Keratinocyte (primary cell): ENCODE measurements at regions not wholly inside any gene's neighbourhood (a gene's known extent, or its start where the extent isn't known, plus 50 kb on each side); places are given as distances from the start of the nearest gene placed in this dataset.

ENCODE experiments used
- DNase-seq: peaks from one replicate; pipeline ENCODE4 v3.0.0-alpha.2; 2011; ENCODE audit warnings: low read depth, missing footprints, low spot score
- FAIRE-seq: peaks from 2 replicates; lab custom pipeline; 2011; peaks lifted over from hg19 to GRCh38; lab: Jason Lieb, UNC
- H2AFZ ChIP-seq: 2 replicates; pipeline ENCODE4 v1.6.0; 2012; ENCODE audit warnings: low read length, control low read depth, inconsistent platforms; ENCODE audit not compliant: control insufficient read depth
- H3K27ac ChIP-seq: 2 replicates; pipeline ENCODE4 v1.5.1; 2011; ENCODE audit warnings: low read length; ENCODE audit not compliant: control insufficient read depth, insufficient read depth
- H3K27me3 ChIP-seq: 3 replicates; pipeline ENCODE4 v1.6.0; 2011; ENCODE audit warnings: low read length; ENCODE audit not compliant: control insufficient read depth, insufficient read depth; ENCODE audit errors: extremely low read depth
- H3K36me3 ChIP-seq, 2 experiments: 2 replicates in 1 of 2; 3 replicates in 1 of 2; pipeline ENCODE4 v1.5.1; 2011; ENCODE audit warnings: low read length in 2 of 2, mild to moderate bottlenecking in 1 of 2; ENCODE audit not compliant: control insufficient read depth in 2 of 2, insufficient read depth in 2 of 2; ENCODE audit errors: extremely low read depth in 1 of 2
- H3K4me1 ChIP-seq: 3 replicates; pipeline ENCODE4 v1.5.1; 2011; ENCODE audit warnings: low read length; ENCODE audit not compliant: control insufficient read depth, insufficient read depth; ENCODE audit errors: extremely low read depth
- H3K4me2 ChIP-seq: 3 replicates; pipeline ENCODE4 v1.6.0; 2011; ENCODE audit warnings: low read depth, low read length; ENCODE audit not compliant: control insufficient read depth, insufficient read depth; ENCODE audit errors: extremely low read depth
- H3K4me3 ChIP-seq, 3 experiments: fragments of 200-600 bp in 1 of 3; sonication (generic) in 1 of 3; 2 replicates in 2 of 3; 3 replicates in 1 of 3; pipeline ENCODE4 v1.5.1; 2011 to 2016; ENCODE audit warnings: low read length in 3 of 3, mild to moderate bottlenecking in 3 of 3, control low read depth in 2 of 3, inconsistent platforms in 1 of 3, low read depth in 1 of 3, mixed read lengths in 1 of 3, mixed run types in 1 of 3, moderate library complexity in 1 of 3; ENCODE audit not compliant: control insufficient read depth in 2 of 3, insufficient read depth in 2 of 3; ENCODE audit errors: extremely low read depth in 1 of 3
- H3K79me2 ChIP-seq: 2 replicates; pipeline ENCODE4 v1.6.0; 2012; ENCODE audit warnings: low read length; ENCODE audit not compliant: control insufficient read depth, insufficient read depth
- H3K9ac ChIP-seq: 3 replicates; pipeline ENCODE4 v1.6.0; 2011; ENCODE audit warnings: low read length; ENCODE audit not compliant: control insufficient read depth, insufficient read depth; ENCODE audit errors: extremely low read depth
- H3K9me1 ChIP-seq: 3 replicates; pipeline ENCODE4 v1.6.0; 2011; ENCODE audit warnings: low read length; ENCODE audit not compliant: control insufficient read depth, insufficient read depth; ENCODE audit errors: extremely low read depth
- H3K9me3 ChIP-seq: 2 replicates; pipeline ENCODE4 v1.5.1; 2012; ENCODE audit warnings: low read depth, low read length; ENCODE audit not compliant: control insufficient read depth
- H4K20me1 ChIP-seq: 3 replicates; pipeline ENCODE4 v1.6.0; 2011; ENCODE audit warnings: low read length; ENCODE audit not compliant: control insufficient read depth, insufficient read depth; ENCODE audit errors: extremely low read depth
- CTCF ChIP-seq, 3 experiments: IDR thresholded peaks in 1 of 3; conservative IDR thresholded peaks in 1 of 3; optimal IDR thresholded peaks in 1 of 3; 2 replicates in 2 of 3; 3 replicates in 1 of 3; pipeline versions ENCODE3 to v1.5.1; 2011; ENCODE audit warnings: low read length in 3 of 3, mild to moderate bottlenecking in 3 of 3, moderate library complexity in 2 of 3, control low read depth in 1 of 3, inconsistent platforms in 1 of 3; ENCODE audit not compliant: insufficient read depth in 2 of 3; ENCODE audit errors: extremely low read depth in 1 of 3
- EZH2 ChIP-seq: IDR thresholded peaks from one replicate; pipeline ENCODE4 v1.6.1; 2012; ENCODE audit warnings: inconsistent platforms, mild to moderate bottlenecking, low read length, moderate library complexity
- dilution Hi-C: fragments of 300-500 bp; cut with MboI; formaldehyde crosslinking; loops from one replicate; pipeline ENCODE4 v1.7.0; 2020; ENCODE audit warnings: low sequenced_read_pairs; ENCODE audit not compliant: extremely low pct_ligation_motif_present

- Histone ChIP-seq H3K27me3 (no peaks in the 10 kb centered on the region), H3K4me3 (no peak overlapping the region), H2AFZ (peak overlapping the region; percentile 27), H4K20me1 (no peaks in the 10 kb centered on the region), H3K9me3 (peaks cover 21% of the 10 kb centered on the region), H3K9ac (peak overlapping the region; percentile 13), H3K9me1 (no peaks in the 10 kb centered on the region), H3K79me2 (no peaks in the 10 kb centered on the region), H3K4me1 (peaks cover 20% of the 10 kb centered on the region), H3K36me3 (no peaks in the 10 kb centered on the region), H3K4me2 (no peak overlapping the region), H3K27ac (peak overlapping the region; percentile 79)
- TF ChIP-seq CTCF (optimal IDR thresholded peaks at IDR 0.05 in 1 of 3, IDR thresholded peaks at IDR 0.05 in 1 of 3, conservative IDR thresholded peaks at IDR 0.05 in 1 of 3; ENCODE audit: extremely low read depth in 1 of 3, insufficient read depth in 2 of 3, low read length in 3 of 3) = no peak
- no peak for TF ChIP-seq EZH2
- dilution Hi-C loops = no loop called here
- FAIRE-seq (peak; percentile 80), DNase-seq (peak; percentile 75)
Measured at GRCh38 chr20:17888044-17888443, 80.5 kb downstream of the SNX5 start.

GRCh38 chr20:17887331-17888030, 81.1 kb downstream of the SNX5 start:
- Histone ChIP-seq H3K27me3 (no peaks in the 10 kb centered on the region), H2AFZ (peak overlapping the region; percentile 27), H3K9me3 (peaks cover 21% of the 10 kb centered on the region), H3K9me1 (no peaks in the 10 kb centered on the region), H3K4me3 (no peak overlapping the region), H4K20me1 (no peaks in the 10 kb centered on the region), H3K4me2 (no peak overlapping the region), H3K36me3 (no peaks in the 10 kb centered on the region), H3K79me2 (no peaks in the 10 kb centered on the region), H3K9ac (peak overlapping the region; percentile 13), H3K4me1 (peaks cover 20% of the 10 kb centered on the region), H3K27ac (peak overlapping the region; percentile 79)
- no peak for DNase-seq
- dilution Hi-C loops = no loop called here
- TF ChIP-seq CTCF (optimal IDR thresholded peaks at IDR 0.05 in 1 of 3, IDR thresholded peaks at IDR 0.05 in 1 of 3, conservative IDR thresholded peaks at IDR 0.05 in 1 of 3; ENCODE audit: extremely low read depth in 1 of 3, insufficient read depth in 2 of 3, low read length in 3 of 3) = no peak
- TF ChIP-seq EZH2 = no peak
- FAIRE-seq = no peak
